PC-3 (cell line): ENCODE measurements at regions not wholly inside any gene's neighbourhood (a gene's known extent, or its start where the extent isn't known, plus 50 kb on each side); places are given as distances from the start of the nearest gene placed in this dataset.

ENCODE experiments used
- ATAC-seq: fragments of 200-7000 bp; cut with Tn5 transposase; 2 replicates; pipeline ENCODE4 v1.9.1; 2020; ENCODE audit warnings: mild to moderate bottlenecking, moderate library complexity
- BruUV-seq: library from RNA; stranded (reverse); fragments of 400-500 nt; replicated peaks from 2 replicates; lab custom pipeline; 2021; lab: Mats Ljungman, UMichigan
- CTCF ChIA-PET: fragments of 300-600 bp; sonication (Branson Sonifier 250); formaldehyde crosslinking; loops from one replicate; lab custom pipeline; 2022; ENCODE audit warnings: antibody characterized with exemption; lab: Charles Lee
- POLR2A ChIA-PET: fragments of 300-600 bp; sonication (Branson Sonifier 250); formaldehyde crosslinking; loops from one replicate; lab custom pipeline; 2022; ENCODE audit warnings: antibody characterized with exemption; ENCODE audit not compliant: unreplicated experiment; lab: Charles Lee
- DNase-seq: peaks from one replicate; pipeline ENCODE4 v3.0.0-alpha.2; 2015
- H2AFZ ChIP-seq: fragments of 300-600 bp; sonication (generic); 2 replicates; pipeline ENCODE4 v1.6.0; 2016; ENCODE audit warnings: antibody characterized with exemption, low read length
- H3F3A ChIP-seq: fragments of 300-600 bp; sonication (generic); one replicate; pipeline ENCODE4 v1.6.0; 2017; ENCODE audit warnings: antibody characterized with exemption, low read length, control low read depth, mild to moderate bottlenecking; ENCODE audit not compliant: unreplicated experiment
- H3K27ac ChIP-seq: fragments of 300-600 bp; sonication (generic); 2 replicates; pipeline ENCODE4 v1.5.1; 2016; ENCODE audit warnings: mild to moderate bottlenecking, low read length
- H3K27me3 ChIP-seq: fragments of 300-600 bp; sonication (generic); 2 replicates; pipeline ENCODE4 v1.6.1; 2016; ENCODE audit warnings: low read length, mixed read lengths
- H3K36me3 ChIP-seq: fragments of 300-600 bp; sonication (generic); 2 replicates; pipeline ENCODE4 v1.6.1; 2016; ENCODE audit warnings: low read depth, mixed run types, low read length, mixed read lengths
- H3K4me1 ChIP-seq: fragments of 300-600 bp; sonication (generic); 2 replicates; pipeline ENCODE4 v1.5.1; 2016; ENCODE audit warnings: low read length; ENCODE audit not compliant: insufficient read depth
- H3K4me2 ChIP-seq: fragments of 300-600 bp; sonication (generic); 2 replicates; pipeline ENCODE4 v1.6.0; 2016; ENCODE audit warnings: low read length
- H3K4me3 ChIP-seq: fragments of 300-600 bp; sonication (generic); 2 replicates; pipeline ENCODE4 v1.5.1; 2016; ENCODE audit warnings: mild to moderate bottlenecking, low read length, mixed read lengths
- H3K79me2 ChIP-seq: fragments of 300-600 bp; sonication (generic); 2 replicates; pipeline ENCODE4 v1.6.1; 2017; ENCODE audit warnings: low read length, mixed read lengths
- H3K9ac ChIP-seq: fragments of 300-600 bp; sonication (generic); 2 replicates; pipeline ENCODE4 v1.6.0; 2016; ENCODE audit warnings: mild to moderate bottlenecking, low read length
- H3K9me2 ChIP-seq: fragments of 300-600 bp; sonication (generic); replicated peaks from 2 replicates; pipeline ENCODE4 v1.6.1; 2016; ENCODE audit warnings: mixed run types, low read length, mixed read lengths
- H3K9me3 ChIP-seq: fragments of 300-600 bp; sonication (generic); 2 replicates; pipeline ENCODE4 v1.6.1; 2016; ENCODE audit warnings: low read length, mixed read lengths
- H4K20me1 ChIP-seq: fragments of 300-600 bp; sonication (generic); 2 replicates; pipeline ENCODE4 v1.6.1; 2016; ENCODE audit warnings: low read length, mixed read lengths
- EZH2 ChIP-seq: fragments of 300-600 bp; sonication (generic); IDR thresholded peaks from one replicate; pipeline ENCODE4 v1.6.1; 2017; ENCODE audit warnings: antibody characterized with exemption, mild to moderate bottlenecking, low read length; ENCODE audit not compliant: unreplicated experiment
- EZH2phosphoT487 ChIP-seq: fragments of 300-600 bp; sonication (generic); IDR thresholded peaks from 2 replicates; pipeline ENCODE4 v1.6.1; 2018; ENCODE audit warnings: mild to moderate bottlenecking, antibody characterized with exemption, low read length, borderline replicate concordance
- intact Hi-C: fragments of 100-400 bp; cut with micrococcal nuclease; formaldehyde crosslinking; loops from 2 replicates; pipeline ENCODE4 v1.9.0; 2023
- TF ChIP-seq, protein P1 (sequence below): fragments of 300-600 bp; sonication (generic); conservative IDR thresholded peaks from 2 replicates; pipeline ENCODE4 v1.5.1; 2017; ENCODE audit warnings: antibody characterized with exemption, low read depth, mild to moderate bottlenecking, low read length

DNA sequence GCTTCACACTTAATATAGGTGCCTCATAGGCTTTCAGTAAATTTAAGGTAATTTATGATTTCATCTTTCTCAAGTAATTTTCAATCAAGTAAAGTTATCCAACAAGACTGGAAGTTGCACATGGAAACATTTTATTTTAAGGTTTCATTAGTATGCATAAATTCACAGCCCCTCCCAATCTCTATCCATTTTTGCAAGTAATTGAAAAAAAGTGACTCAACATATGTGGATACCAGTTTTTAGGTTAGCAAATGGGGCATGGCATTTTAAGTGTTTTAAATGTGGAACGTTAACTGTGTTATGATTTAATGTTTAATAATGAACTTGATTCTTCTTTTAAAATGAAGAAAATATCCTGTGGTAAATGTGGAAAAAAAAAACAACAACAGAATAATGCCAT is 532.8 kb downstream of the FOXG1 start:
- Histone ChIP-seq H3F3A (no peaks in the 10 kb centered on the region), H3K4me1 (no peaks in the 10 kb centered on the region), H3K9me2 (no peaks in the 10 kb centered on the region), H3K27me3 (no peaks in the 10 kb centered on the region), H4K20me1 (no peaks in the 10 kb centered on the region), H3K79me2 (no peaks in the 10 kb centered on the region), H2AFZ (no peak overlapping the region), H3K4me3 (no peak overlapping the region), H3K36me3 (no peaks in the 10 kb centered on the region), H3K9ac (no peak overlapping the region), H3K27ac (no peak overlapping the region), H3K9me3 (0 out of 2 replicates have a peak, but pooled peaks cover under 1% of the 10 kb centered on the region), H3K4me2 (no peak overlapping the region)
- DNase-seq (no peak), ATAC-seq (no peak)
- ChIA-PET CTCF (no interaction called here), POLR2A (no interaction called here)
- TF ChIP-seq EZH2phosphoT487: no peak
- no peak for TF ChIP-seq EZH2
- TF ChIP-seq, protein P1, sequence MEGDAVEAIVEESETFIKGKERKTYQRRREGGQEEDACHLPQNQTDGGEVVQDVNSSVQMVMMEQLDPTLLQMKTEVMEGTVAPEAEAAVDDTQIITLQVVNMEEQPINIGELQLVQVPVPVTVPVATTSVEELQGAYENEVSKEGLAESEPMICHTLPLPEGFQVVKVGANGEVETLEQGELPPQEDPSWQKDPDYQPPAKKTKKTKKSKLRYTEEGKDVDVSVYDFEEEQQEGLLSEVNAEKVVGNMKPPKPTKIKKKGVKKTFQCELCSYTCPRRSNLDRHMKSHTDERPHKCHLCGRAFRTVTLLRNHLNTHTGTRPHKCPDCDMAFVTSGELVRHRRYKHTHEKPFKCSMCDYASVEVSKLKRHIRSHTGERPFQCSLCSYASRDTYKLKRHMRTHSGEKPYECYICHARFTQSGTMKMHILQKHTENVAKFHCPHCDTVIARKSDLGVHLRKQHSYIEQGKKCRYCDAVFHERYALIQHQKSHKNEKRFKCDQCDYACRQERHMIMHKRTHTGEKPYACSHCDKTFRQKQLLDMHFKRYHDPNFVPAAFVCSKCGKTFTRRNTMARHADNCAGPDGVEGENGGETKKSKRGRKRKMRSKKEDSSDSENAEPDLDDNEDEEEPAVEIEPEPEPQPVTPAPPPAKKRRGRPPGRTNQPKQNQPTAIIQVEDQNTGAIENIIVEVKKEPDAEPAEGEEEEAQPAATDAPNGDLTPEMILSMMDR: no peak
- no TSS peak for BruUV-seq
- intact Hi-C loops: no loop called here

GRCh38 chr14:29301571-29301970 is 535.0 kb downstream of the FOXG1 start:
- H3K9ac ChIP-seq: no peak overlapping the region
- no peak overlapping the region for H2AFZ ChIP-seq
- H3F3A ChIP-seq: no peaks in the 10 kb centered on the region
- BruUV-seq: no TSS peak
- DNase-seq: no peak
- H3K27ac ChIP-seq: no peak overlapping the region
- no peaks in the 10 kb centered on the region for H3K4me1 ChIP-seq
- POLR2A ChIA-PET: no interaction called here
- intact Hi-C loops: no loop called here
- H3K9me2 ChIP-seq: no peaks in the 10 kb centered on the region
- H3K36me3 ChIP-seq: no peaks in the 10 kb centered on the region
- H3K4me2 ChIP-seq: no peak overlapping the region
- no peaks in the 10 kb centered on the region for H3K9me3 ChIP-seq
- H3K79me2 ChIP-seq: no peaks in the 10 kb centered on the region
- no peak overlapping the region for H3K4me3 ChIP-seq
- H3K27me3 ChIP-seq: no peaks in the 10 kb centered on the region
- CTCF ChIA-PET: no interaction called here
- no peak for TF ChIP-seq EZH2
- TF ChIP-seq, protein P1: no peak
- TF ChIP-seq EZH2phosphoT487: no peak
- no peak for ATAC-seq
- H4K20me1 ChIP-seq: no peaks in the 10 kb centered on the region

DNA sequence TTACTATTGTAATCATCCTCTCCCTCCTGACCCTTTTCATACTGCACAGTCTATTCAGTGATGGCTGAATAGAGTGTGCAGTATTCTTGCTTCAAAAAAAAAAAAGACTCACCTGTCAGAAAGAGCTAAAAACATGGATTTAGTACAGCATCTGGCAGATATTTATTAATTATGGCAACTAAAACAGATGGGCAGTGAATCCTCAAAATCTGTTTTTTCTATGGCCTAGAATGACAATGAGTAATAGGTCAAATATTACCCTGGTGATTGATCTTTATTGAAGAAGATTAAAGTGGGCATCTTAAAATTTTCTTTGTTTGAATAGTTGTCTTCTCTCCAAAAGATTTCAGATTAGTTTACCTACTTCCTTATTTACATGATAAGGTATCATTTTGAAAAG is 543.6 kb downstream of the FOXG1 start:
- no TSS peak for BruUV-seq
- intact Hi-C loops: no loop called here
- no peaks in the 10 kb centered on the region for H3K36me3 ChIP-seq
- no peaks in the 10 kb centered on the region for H3K27me3 ChIP-seq
- no peak for ATAC-seq
- no peaks in the 10 kb centered on the region for H4K20me1 ChIP-seq
- CTCF ChIA-PET: no interaction called here
- no peaks in the 10 kb centered on the region for H3K79me2 ChIP-seq
- no peak for DNase-seq
- H3F3A ChIP-seq: no peaks in the 10 kb centered on the region
- H3K4me3 ChIP-seq: no peak overlapping the region
- H3K27ac ChIP-seq: no peak overlapping the region
- POLR2A ChIA-PET: no interaction called here
- no peaks in the 10 kb centered on the region for H3K9me3 ChIP-seq
- H3K9me2 ChIP-seq: no peaks in the 10 kb centered on the region
- H2AFZ ChIP-seq: no peak overlapping the region
- peaks cover 19% of the 10 kb centered on the region for H3K4me1 ChIP-seq
- peak overlapping the region; percentile 11; the same call in 1 of the 2 replicates for H3K4me2 ChIP-seq
- TF ChIP-seq, protein P1: no peak
- TF ChIP-seq EZH2 (no peak), EZH2phosphoT487 (no peak)
- H3K9ac ChIP-seq: no peak overlapping the region
